ENCODE measurements at regions not wholly inside any gene's neighbourhood (a gene's known extent, or its start where the extent isn't known, plus 50 kb on each side); places are given as distances from the start of the nearest gene placed in this dataset.

GRCh38 chr1:17883136-17883535 lies 128.0 kb downstream of the ACTL8 start:
- H3K14ac ChIP-seq (ENCODE audit: insufficient read length), result no peak overlapping the region
- H4K5ac ChIP-seq (ENCODE audit: insufficient read length, low read depth, low read length), result no peak overlapping the region
- H2BK5ac ChIP-seq (ENCODE audit: low read depth, low read length), result no peak overlapping the region
- no peak overlapping the region for H3K23ac ChIP-seq (ENCODE audit: insufficient read length)
- no peak overlapping the region for H3K4ac ChIP-seq (replicated peaks; ENCODE audit: insufficient read length, low read depth, low read length)
- H4K20me1 ChIP-seq (replicated peaks in 1 of 2; ENCODE audit: control insufficient read depth in 1 of 2, insufficient read depth in 2 of 2, low read length in 2 of 2), result no peaks in the 10 kb centered on the region
- no peak overlapping the region for H2AFZ ChIP-seq (ENCODE audit: low read length)
- H3K79me2 ChIP-seq (ENCODE audit: control insufficient read depth in 1 of 2, insufficient read depth in 2 of 2, low read length in 2 of 2), result no peaks in the 10 kb centered on the region
- H3K56ac ChIP-seq (replicated peaks; ENCODE audit: insufficient read length, low read depth, low read length), result no peak overlapping the region
- no peak overlapping the region for H4K91ac ChIP-seq (replicated peaks; ENCODE audit: insufficient read length, low read length)
- no peak overlapping the region for H2AK5ac ChIP-seq (ENCODE audit: low read depth, low read length)
- no peak overlapping the region for H2BK15ac ChIP-seq (ENCODE audit: low read length)
- H3K23me2 ChIP-seq (ENCODE audit: low read depth, low read length), result peaks cover 5% of the 10 kb centered on the region; the same call in 1 of the 2 replicates
- H3K27ac ChIP-seq (ENCODE audit: low read depth, low read length), result no peak overlapping the region
- no peaks in the 10 kb centered on the region for H3K79me1 ChIP-seq (ENCODE audit: low read depth, low read length)
- no peak overlapping the region for H3K4me2 ChIP-seq (ENCODE audit: insufficient read depth in 1 of 2, low read depth in 2 of 2, low read length in 2 of 2)
- no peak for FAIRE-seq
- CTCF ChIA-PET (ENCODE audit: partially characterized antibody), result interaction anchor here (1.0 to 1.6 kb wide), 2 partner anchors 27 to 191 kb away, joined by 3 read pairs; no protein-coding TSS in a partner anchor
- H3K9ac ChIP-seq (replicated peaks in 1 of 4; ENCODE audit: extremely low read depth in 1 of 4, low read depth in 3 of 4, low read length in 3 of 4), result no peak overlapping the region
- 95% methylated on average over 5 of the region's 5 CpGs; no CpG with 5 or more reads in 1 of the 2 experiments for WGBS, 2 experiments (ENCODE audit: extremely low coverage in 1 of 2, insufficient coverage in 1 of 2, insufficient read length in 1 of 2, insufficient replicate concordance in 2 of 2, low coverage in 1 of 2, low lambda C conversion rate in 2 of 2, missing lambda C conversion rate in 1 of 2)
- POLR2A ChIA-PET (ENCODE audit: partially characterized antibody), result no interaction called here
- no peak overlapping the region for H2BK20ac ChIP-seq (ENCODE audit: low read length)
- H3K4me3 ChIP-seq (ENCODE audit: extremely low read depth in 1 of 4, insufficient read depth in 2 of 4, low read depth in 3 of 4, low read length in 4 of 4), result no peak overlapping the region
- H3K9me3 ChIP-seq (ENCODE audit: insufficient read depth in 2 of 2, low read depth in 1 of 2, low read length in 1 of 2), result no peaks in the 10 kb centered on the region
- H2BK120ac ChIP-seq (replicated peaks; ENCODE audit: low read depth, low read length), result no peak overlapping the region
- no peaks in the 10 kb centered on the region for H3K27me3 ChIP-seq (replicated peaks in 1 of 4; ENCODE audit: control insufficient read depth in 3 of 4, extremely low read depth in 1 of 4, insufficient read depth in 3 of 4, low read length in 3 of 4)
- H2BK12ac ChIP-seq (ENCODE audit: low read depth, low read length), result no peak overlapping the region
- H3K36me3 ChIP-seq (ENCODE audit: control insufficient read depth in 2 of 4, insufficient read depth in 4 of 4, low read length in 3 of 4), result no peaks in the 10 kb centered on the region
- H3K18ac ChIP-seq (ENCODE audit: extremely low read depth, low read length), result no peak overlapping the region
- H4K8ac ChIP-seq (ENCODE audit: extremely low read depth, insufficient read depth, low read length), result no peak overlapping the region
- no peak for DNase-seq (ENCODE audit: low read depth in 1 of 2, low spot score in 2 of 2)
- H3K4me1 ChIP-seq (replicated peaks in 1 of 4; ENCODE audit: control insufficient read depth in 3 of 4, insufficient read depth in 4 of 4, low read length in 3 of 4), result peaks cover 0 to 2% (median 0%) of the 10 kb centered on the region in 4 experiments; a peak in 1 of 7 replicates
- TF ChIP-seq HDAC6 (IDR thresholded peaks at IDR 0.05; ENCODE audit: low read depth, low read length) (no peak), ZNF274 (IDR thresholded peaks at IDR 0.05; ENCODE audit: borderline replicate concordance, extremely low read depth, low read length) (no peak), TAF7 (optimal IDR thresholded peaks at IDR 0.05; ENCODE audit: borderline replicate concordance, low read depth, low read length) (no peak), RFX5 (IDR thresholded peaks at IDR 0.05; ENCODE audit: borderline replicate concordance, low read depth, low read length) (no peak), POU5F1 (IDR thresholded peaks at IDR 0.05; ENCODE audit: low read depth, low read length) (no peak), TCF12 (IDR thresholded peaks at IDR 0.05; ENCODE audit: low read depth, low read length) (no peak), NANOG (IDR thresholded peaks at IDR 0.05; ENCODE audit: insufficient read depth, low read depth, low read length, poor library complexity, severe bottlenecking) (no peak), KDM5A (IDR thresholded peaks at IDR 0.05; ENCODE audit: low read length) (no peak), SP2 (IDR thresholded peaks at IDR 0.05; ENCODE audit: low read length) (no peak), SAP30 (IDR thresholded peaks at IDR 0.05; ENCODE audit: insufficient read depth, insufficient replicate concordance, low read length) (no peak), HDAC2 (IDR thresholded peaks at IDR 0.05; ENCODE audit: borderline replicate concordance in 1 of 2, low read depth in 2 of 2, low read length in 2 of 2) (no peak)
- TF ChIP-seq, protein P1, sequence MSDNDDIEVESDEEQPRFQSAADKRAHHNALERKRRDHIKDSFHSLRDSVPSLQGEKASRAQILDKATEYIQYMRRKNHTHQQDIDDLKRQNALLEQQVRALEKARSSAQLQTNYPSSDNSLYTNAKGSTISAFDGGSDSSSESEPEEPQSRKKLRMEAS (IDR thresholded peaks at IDR 0.05), result no peak
- TF ChIP-seq, protein P2, sequence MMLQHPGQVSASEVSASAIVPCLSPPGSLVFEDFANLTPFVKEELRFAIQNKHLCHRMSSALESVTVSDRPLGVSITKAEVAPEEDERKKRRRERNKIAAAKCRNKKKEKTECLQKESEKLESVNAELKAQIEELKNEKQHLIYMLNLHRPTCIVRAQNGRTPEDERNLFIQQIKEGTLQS (IDR thresholded peaks at IDR 0.05; ENCODE audit: insufficient read depth, low read depth, low read length), result no peak
